Esophagus squamous epithelium (tissue), 4 donors: ENCODE measurements at regions not wholly inside any gene's neighbourhood (a gene's known extent, or its start where the extent isn't known, plus 50 kb on each side); places are given as distances from the start of the nearest gene placed in this dataset.

ENCODE experiments used
- POLR2A ChIP-seq, 4 donors: fragments of 450-650 bp; IDR thresholded peaks; one replicate each; pipeline ENCODE4 v1.6.1; 2017; ENCODE audit warnings: antibody characterized with exemption in 4 of 4, mild to moderate bottlenecking in 4 of 4, moderate library complexity in 3 of 4
- TF ChIP-seq, protein P1 (sequence below), 6 experiments: fragments of 450-650 bp in 4 of 6; fragments of 200-600 bp in 2 of 6; sonication (generic) in 2 of 6; IDR thresholded peaks; one replicate each; pipeline ENCODE4 v1.5.1; 2016 to 2019; ENCODE audit warnings: antibody characterized with exemption in 6 of 6, mild to moderate bottlenecking in 4 of 6, moderate library complexity in 4 of 6

DNA sequence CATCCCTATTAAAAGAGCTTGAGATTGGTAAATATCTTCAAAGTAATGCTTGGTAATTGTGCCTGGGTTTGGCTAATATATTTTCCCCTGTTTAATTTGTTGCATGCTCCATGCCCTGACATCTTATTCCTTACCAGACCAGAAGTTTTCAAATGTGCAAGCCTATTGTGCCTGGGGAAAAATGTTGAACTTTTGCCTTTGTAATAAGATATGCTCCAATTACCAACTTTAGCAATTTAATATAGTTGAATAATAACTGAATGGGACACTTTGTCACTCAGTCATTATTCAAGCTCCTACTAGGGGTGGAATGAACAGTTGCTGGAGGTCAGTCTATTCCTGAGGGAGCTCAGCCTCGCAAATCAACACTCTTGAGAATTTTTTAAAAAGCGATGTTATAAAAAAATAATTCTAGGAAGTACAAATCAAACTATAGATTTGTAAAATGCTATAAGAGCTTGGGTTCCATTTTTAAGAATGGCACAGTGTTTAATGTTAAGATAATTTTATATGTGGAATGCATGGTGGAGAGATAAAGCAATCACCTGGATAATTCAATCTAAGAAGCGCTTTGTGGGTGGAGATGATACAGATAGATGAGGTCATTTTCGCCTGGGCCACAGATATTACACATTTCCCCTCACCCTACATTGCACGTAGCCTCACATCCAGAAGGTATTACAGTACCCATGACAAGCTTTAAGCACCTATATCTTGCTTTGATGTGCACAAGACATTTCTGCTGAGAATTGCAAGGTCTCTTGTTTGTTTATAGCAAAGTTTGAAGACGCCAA is 231.8 kb downstream of the PIK3R1 start:
- TF ChIP-seq, protein P1, sequence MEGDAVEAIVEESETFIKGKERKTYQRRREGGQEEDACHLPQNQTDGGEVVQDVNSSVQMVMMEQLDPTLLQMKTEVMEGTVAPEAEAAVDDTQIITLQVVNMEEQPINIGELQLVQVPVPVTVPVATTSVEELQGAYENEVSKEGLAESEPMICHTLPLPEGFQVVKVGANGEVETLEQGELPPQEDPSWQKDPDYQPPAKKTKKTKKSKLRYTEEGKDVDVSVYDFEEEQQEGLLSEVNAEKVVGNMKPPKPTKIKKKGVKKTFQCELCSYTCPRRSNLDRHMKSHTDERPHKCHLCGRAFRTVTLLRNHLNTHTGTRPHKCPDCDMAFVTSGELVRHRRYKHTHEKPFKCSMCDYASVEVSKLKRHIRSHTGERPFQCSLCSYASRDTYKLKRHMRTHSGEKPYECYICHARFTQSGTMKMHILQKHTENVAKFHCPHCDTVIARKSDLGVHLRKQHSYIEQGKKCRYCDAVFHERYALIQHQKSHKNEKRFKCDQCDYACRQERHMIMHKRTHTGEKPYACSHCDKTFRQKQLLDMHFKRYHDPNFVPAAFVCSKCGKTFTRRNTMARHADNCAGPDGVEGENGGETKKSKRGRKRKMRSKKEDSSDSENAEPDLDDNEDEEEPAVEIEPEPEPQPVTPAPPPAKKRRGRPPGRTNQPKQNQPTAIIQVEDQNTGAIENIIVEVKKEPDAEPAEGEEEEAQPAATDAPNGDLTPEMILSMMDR (IDR thresholded peaks at IDR 0.05) = no peak
- no peak for TF ChIP-seq POLR2A (IDR thresholded peaks at IDR 0.05)
